ENCODE measurements at regions not wholly inside any gene's neighbourhood (a gene's known extent, or its start where the extent isn't known, plus 50 kb on each side); places are given as distances from the start of the nearest gene placed in this dataset.

DNA sequence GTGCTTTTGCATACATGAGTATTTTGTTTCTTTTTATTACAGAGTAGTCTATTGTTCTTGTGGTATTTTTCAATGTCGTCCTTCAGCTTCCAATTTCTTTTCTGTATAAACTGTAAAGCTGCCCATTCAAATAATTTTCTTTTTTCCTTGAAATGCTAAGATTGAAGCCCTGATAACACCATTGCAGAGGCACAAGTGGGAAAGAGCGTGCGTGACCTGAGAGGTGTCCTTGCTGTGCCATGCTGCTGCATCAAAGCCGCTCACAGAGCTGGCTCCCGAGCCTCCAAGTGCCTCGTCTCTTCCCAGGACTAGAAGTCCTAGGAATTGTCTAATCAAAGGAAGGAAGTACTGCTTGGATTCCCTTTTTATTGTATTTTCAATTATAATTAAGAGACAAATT is 101.9 kb upstream of the PFN2 start:
- ATAC-seq (ENCODE audit: low FRiP score) (no peak), DNase-seq (ENCODE audit: low spot score) (no peak)
- TF ChIP-seq, protein P1, sequence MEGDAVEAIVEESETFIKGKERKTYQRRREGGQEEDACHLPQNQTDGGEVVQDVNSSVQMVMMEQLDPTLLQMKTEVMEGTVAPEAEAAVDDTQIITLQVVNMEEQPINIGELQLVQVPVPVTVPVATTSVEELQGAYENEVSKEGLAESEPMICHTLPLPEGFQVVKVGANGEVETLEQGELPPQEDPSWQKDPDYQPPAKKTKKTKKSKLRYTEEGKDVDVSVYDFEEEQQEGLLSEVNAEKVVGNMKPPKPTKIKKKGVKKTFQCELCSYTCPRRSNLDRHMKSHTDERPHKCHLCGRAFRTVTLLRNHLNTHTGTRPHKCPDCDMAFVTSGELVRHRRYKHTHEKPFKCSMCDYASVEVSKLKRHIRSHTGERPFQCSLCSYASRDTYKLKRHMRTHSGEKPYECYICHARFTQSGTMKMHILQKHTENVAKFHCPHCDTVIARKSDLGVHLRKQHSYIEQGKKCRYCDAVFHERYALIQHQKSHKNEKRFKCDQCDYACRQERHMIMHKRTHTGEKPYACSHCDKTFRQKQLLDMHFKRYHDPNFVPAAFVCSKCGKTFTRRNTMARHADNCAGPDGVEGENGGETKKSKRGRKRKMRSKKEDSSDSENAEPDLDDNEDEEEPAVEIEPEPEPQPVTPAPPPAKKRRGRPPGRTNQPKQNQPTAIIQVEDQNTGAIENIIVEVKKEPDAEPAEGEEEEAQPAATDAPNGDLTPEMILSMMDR (IDR thresholded peaks at IDR 0.05) = no peak

DNA sequence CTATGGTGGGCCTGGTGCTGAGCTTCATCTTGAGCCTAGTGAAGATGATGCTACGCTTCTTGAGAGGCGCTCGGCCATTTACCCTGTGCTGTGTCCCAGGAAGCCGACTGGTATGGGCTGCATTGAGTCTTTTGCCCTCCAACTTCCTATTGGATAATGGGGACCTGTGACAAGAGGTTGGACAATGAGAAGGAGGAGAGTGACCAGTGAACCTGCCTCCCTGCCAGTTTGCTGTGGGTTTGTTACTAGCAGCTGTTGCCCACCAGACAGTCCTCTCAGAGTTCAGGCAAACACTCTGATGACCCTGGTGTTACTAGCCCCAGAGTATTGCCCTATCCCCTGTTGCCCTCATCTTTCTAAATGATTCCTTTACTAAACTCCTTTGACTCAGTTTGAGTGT is 99.6 kb upstream of the PFN2 start:
- DNase-seq (ENCODE audit: low spot score) (no peak), ATAC-seq (ENCODE audit: low FRiP score) (no peak)
- TF ChIP-seq, protein P1 (IDR thresholded peaks at IDR 0.05) = no peak

DNA sequence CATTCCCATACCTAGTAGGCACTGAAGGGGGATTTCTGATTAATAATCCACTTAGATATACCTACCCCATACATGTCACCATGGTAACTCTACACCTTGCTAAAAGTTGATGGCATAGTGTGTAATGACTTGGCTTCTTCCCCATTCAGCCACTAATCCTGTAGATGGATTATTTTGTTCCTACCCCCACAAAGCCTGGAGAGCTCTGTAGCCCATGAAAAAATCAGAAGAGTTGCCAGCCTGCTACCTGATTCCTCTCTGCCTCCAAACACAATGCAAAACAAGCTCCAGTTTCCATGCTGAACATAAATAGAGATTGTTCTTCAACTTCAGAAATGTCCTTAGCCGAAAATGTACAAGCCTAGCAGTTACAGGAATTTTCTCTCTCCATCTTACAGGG is 98.9 kb upstream of the PFN2 start:
- ATAC-seq (ENCODE audit: low FRiP score) (no peak), DNase-seq (ENCODE audit: low spot score) (no peak)
- TF ChIP-seq, protein P1 (IDR thresholded peaks at IDR 0.05) = no peak

DNA sequence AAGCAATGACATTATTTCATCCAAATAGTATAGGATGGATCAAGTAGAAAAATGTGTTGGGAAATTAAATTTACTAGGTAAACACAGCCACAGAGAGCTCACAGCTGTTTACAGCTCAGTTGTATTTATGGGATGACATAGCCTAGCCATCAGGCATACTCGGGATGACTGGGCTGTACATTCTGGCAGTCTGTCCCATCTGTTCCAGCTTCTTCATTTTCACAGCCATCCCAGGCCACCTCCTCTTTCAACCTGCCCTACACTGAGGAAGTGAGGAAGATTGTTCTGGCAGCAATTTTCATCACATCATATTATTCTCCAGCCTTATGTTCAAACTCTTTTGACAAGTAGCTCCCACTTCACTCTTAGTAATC is 98.4 kb upstream of the PFN2 start:
- no peak for ATAC-seq (ENCODE audit: low FRiP score)
- TF ChIP-seq, protein P1 (IDR thresholded peaks at IDR 0.05) = no peak
- DNase-seq (ENCODE audit: low spot score) = no peak

DNA sequence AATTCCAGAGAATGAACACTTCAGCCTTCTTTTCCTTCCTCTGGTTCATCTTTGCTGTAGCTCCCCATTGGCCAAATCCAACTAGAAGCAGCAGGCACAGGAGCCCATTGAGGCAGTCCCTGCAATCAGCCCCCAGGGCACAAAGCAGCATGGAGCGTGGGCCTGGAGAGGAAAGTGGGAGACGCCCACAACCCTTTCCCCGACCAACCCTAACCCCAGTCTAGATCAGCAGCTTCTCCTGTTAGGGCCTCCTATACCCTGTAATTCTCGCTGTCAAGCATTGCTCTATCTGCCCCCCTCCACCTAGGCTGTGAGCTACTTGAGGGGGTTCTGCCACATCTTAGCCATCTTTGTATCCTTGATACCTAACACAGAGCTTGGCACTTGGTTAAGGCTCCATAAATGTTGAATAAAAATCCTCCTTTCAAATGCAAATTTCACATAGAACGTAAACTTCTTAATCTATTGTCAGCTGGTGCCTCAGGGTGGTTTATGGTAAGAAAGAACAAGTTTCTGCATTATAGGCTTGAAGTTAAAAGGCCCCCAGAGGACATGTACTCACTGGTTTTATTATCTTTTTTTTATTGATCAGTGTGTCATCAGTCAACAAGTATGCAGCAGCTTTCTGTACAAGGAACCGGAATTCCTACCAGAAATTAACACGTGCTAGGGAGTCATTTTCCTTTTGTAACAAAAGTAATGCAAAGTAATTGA is 97.9 kb upstream of the PFN2 start:
- DNase-seq (ENCODE audit: low spot score) (no peak), ATAC-seq (ENCODE audit: low FRiP score) (no peak)
- TF ChIP-seq, protein P1 (IDR thresholded peaks at IDR 0.05) = no peak

DNA sequence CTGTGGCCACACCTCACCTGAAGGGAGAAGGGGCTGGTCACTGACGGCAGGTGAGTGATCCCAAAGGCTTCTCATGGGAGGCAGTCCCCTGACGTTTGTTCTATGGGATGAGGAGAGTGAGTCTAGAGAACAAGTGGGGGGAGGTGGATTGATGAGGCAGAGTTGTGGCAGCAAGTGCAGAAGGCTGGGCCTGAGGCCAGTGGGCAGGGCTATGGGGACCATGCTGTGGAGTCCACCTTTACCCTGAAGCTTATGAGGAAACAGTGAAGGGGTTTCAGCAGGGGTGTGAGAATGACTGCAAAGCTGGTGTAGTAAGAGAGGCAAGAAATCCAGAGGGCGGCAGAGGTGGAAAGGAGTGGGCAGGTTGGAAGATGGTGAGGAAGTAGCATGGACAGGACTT is 96.9 kb upstream of the PFN2 start:
- ATAC-seq (ENCODE audit: low FRiP score) (no peak), DNase-seq (ENCODE audit: low spot score) (no peak)
- TF ChIP-seq, protein P1 (IDR thresholded peaks at IDR 0.05) = no peak

DNA sequence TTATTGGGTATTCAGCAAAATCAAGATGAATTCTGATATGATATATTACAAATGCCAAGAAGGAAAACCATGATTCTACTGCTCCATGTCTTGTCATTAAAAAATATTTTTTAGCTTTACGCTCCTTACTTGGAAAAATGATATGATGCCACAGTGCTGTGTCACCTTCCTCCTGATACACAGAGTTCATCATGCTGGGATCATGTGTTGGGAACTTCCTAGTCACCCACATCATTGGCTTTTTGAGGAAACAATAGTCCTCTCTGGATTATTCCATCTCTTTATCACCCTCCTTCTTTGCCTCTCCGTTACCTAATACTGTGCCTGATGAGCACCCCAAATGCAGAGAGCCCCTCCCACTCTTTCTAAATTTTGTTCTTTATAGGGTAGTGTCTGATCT is 94.3 kb upstream of the PFN2 start:
- TF ChIP-seq, protein P1 (IDR thresholded peaks at IDR 0.05) = no peak
- DNase-seq (ENCODE audit: low spot score) (no peak), ATAC-seq (ENCODE audit: low FRiP score) (no peak)

All from omental fat pad (tissue), 3 donors.